HG02623 (cell line): ENCODE measurements at regions not wholly inside any gene's neighbourhood (a gene's known extent, or its start where the extent isn't known, plus 50 kb on each side); places are given as distances from the start of the nearest gene placed in this dataset.

Experiments used
- ATAC-seq: cut with Tn5 transposase; IDR thresholded peaks from one replicate; pipeline ENCODE4 v1.9.1; 2021; ENCODE audit warnings: moderate library complexity; ENCODE audit not compliant: unreplicated experiment

DNA sequence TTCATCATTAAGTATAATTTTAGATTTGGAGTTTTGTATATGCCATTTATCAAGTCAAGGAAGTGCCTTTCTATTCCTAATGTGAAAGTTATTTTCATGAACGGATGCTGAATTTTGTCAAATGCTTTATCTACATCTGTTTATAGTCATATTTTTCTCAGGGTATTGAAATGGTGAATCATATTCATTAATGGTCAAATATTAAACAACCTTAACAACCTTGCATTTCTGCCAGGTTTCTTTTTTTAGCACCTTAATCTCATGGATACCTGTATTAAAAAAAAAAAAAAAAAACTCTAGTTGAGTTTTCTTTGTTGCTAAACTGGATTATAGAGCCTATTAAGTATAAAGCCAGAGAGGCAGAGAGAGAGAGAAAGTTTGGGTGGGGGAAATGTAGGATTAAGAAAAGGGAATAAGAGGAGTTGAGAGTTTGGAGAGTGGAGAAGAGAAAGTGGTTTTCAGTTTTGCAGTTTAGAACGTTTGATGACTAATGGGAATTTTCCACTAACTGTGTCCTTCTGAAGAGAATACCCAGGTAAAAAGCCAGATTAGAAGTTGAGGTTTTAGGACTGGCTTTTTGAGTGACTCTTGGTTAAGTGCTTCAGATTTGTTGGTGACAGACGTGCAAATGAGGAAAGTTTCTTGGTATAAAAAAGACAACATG, 305.0 kb downstream of the HLX start:
- no peak for ATAC-seq

DNA sequence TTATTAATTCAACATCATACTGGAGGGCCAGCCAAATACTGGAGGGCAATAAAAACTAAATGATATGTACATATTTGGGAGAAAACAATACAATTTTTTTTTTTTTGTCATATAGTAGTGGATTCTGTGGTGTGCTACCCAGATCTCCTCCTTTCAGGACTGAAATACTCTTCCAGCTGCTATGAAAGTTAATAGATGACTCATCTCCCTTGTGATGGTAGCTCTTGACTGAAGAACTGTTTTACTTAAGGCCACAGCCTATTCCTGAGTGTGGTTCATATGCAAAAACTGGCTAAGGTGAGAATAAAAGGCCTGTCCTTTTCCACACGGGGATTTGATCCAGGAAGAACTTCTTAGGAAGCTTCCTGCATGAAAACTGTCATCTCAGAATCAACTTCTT, 307.9 kb downstream of the HLX start:
- ATAC-seq = no peak

DNA sequence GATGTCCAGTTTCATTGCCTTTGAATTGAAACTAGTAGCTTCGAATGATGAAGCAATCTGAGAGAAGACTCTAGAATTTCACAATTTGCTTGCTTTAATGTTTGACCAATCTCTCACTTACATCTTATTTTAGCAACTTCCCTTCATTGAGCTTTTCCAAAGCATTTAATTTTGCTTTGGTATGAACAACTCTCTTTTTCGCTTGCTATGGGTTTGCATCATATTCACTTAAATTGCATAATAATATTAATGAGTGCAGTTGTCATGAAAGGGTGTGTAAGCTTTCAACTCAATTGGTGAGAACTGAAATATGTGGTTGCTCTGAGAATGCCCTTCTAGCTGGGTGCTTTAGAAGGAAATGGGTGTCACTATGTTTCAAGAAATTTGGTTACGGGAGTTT, 309.2 kb downstream of the HLX start:
- no peak for ATAC-seq

DNA sequence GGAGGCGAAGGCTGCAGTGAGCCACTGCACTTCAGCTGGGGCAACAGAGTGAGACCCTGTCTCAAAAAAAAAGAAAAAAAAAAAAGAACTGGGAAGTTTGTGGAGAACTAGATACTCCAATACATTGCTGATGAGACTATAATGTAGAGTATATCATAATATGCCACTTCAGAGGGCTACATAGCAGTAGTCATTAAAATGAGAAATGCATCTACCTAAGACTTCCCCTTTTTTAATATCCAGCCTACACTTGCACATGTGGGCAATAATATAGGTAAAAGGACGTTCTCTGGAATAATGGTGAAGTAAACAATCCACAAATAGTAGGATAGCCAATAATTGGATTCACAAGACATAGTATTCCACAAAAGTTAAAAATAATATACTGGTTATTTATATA, 311.0 kb downstream of the HLX start:
- no peak for ATAC-seq

DNA sequence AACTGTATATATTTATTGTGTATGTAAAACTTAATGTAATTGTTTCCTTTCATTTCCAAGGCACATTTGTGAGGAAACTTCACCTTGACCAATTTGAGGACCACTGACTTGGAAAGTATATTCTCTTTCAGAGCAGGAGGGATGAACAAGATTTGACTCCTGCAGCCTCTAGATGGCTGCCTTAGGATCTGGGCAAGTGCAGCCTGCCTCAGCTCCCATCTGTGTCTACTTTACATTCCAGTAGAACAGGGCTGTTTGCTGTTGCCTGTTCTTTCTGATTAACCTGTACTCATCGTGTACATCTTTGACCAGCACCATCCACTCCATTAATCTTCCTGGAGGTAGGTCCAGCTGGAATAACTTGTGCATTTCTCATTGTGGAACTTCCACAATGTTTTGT, 312.8 kb downstream of the HLX start:
- ATAC-seq = no peak

DNA sequence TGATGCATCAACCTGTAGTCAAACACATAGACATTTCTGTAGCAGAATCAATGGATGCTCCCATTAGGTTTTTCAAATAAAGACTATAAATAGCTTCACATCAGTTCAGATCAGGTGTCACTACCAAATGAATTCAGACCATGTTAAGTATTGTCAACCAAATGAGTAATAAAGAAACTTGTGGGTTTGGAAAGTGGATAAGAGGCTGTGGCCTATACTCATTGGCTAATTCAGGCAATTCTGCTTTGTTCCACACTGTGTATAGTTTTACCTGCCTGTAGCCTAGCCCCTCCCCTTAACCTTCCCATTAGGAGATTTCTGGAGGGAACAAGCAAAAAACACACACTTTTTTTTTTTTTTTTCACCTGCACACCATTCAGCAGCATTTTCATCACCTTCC, 321.2 kb downstream of the HLX start:
- no peak for ATAC-seq

DNA sequence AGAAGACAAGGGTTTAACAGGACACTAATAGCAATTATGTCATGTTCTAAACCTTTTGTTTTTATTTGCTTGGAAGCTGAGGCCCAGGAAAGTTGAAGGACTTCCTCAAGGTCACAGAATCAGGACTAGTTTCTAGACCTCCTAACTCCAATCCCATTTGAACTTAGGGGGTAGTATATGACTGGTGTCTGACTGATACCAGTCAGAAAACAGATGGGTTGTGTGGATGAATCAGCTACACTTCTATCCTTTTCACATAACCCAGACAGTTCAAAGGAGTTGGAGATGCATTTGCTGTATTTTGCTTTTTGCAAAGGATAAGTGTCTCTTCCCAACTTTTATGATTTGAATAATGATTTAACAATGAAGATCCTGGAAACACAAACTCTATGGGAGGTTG, 322.5 kb downstream of the HLX start:
- no peak for ATAC-seq

DNA sequence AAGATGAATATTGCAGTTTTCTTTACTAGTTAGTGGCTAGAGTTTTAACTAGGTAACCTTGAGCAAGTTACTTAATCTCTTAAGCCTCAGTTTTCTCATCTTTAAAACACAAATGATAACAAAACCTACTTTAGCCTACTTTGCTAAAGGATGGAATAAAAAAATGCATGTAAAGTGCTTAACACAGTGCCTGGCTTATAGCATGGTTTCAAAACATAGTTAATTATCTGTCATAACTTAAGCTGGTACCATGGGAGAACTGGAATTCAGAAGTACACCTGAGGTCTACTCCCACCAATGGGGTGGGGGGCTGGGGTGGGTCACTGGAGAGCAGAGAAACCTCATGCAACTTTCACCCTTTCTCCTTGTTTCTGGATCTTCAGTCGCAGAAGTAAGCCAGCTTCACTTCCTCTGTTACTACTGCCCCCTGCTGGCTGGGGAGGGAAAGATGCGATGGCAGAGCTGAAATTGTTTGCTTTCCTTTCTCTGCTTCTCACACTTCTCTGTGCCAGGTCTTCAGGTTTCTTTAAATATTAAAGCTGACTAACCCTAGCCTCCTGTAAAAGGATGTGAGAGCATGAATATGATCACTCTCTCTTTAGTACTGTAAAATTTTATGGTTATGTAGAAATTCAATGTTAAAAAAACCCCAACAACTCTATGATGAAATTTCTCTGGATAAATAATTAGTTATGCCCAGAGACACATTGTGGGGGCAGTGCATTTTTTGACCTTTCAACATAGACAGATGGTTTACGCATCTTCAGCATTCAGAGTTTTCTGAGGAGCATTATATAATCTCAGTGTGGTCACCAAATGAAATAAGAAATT, 324.2 kb downstream of the HLX start:
- no peak for ATAC-seq

DNA sequence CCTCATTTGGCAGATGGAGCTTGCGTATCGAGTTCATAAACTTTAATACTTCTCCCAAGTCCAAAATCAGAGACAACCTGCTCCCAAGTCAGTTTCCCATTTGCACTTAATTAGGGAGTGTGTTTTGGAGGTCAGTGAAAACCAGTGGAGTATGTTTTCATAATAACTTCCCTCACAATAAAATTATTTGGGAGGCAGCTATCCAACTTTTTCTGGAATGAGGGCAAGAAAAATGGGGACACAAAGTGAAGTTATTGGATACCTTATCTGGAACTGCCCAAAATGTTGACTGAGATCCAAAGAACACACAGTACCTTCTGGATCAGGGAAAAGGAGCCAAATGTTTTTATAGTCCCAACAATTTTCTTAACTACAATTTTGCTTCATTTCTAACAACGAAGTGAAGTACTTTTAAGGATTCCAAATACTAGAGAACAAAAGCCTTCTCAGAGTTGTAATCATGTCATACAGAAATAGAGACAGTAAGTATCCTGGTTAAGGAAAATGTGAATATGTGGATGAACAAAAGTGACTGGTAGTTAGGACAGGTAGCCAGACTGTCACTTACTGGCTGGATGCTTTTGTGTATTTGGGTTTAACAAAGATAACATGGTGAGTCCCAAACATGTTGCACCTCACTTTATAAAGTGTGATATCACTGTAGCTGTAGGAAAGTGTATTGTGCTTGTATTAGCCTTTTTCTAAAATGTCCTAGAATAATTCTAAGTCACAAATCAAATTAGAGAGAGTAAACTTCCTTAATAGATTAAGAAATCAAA, 325.0 kb downstream of the HLX start:
- no peak for ATAC-seq

DNA sequence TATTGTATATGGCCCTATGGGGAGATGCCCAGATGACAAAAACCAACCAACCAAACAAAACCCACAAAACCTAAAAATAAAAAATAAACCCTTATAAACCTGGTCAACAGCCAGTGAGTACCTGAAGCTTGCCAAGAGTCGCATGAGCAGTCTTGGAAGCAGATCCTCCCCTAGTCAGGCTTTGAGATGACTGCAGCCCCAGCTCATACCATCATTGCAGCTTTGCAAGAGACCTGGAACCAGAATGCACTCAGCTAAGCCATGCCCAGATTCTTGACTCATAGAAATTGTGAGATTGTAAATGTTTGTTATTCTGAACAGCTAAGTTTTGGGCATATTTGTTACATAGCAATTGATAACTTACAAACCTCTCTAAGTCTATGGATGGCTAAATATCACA, 326.8 kb downstream of the HLX start:
- no peak for ATAC-seq

DNA sequence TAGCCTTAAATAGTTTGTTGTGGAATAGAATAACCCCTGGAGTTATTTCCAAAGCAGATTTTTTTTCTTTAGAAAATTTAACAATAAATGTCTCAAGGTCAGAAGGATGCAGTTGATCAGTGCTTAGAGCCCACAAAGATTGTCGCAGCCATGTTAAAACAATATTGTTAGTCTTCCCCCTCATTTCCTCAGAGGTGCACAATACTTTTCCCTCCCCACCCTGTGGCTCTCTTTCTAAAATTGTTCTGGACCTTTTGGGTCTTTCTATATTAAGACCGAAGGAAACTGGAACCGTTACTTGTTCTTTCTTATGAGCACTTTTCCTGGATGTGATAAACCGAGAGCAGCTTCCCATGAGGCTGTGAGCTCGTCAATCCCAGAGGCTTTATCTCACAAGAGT, 333.7 kb downstream of the HLX start:
- ATAC-seq = no peak

DNA sequence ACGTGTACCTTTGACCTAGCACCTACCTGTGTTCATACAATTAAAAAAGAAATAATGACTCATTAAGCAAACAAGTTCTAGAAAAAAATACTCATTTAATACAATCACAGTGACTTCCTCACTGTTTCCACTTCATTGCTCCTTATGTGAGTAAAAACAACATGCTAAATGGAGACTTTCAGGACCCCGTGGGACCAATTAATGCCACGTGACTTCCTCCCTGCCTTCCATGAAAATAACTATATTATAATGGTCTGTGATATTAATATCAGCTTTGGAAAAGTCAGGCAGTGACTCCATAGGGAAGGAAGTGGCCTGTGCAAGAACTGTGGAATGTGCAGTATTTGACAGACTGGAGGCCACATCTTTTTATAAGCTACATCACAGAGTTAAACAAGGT, 337.8 kb downstream of the HLX start:
- ATAC-seq = no peak

DNA sequence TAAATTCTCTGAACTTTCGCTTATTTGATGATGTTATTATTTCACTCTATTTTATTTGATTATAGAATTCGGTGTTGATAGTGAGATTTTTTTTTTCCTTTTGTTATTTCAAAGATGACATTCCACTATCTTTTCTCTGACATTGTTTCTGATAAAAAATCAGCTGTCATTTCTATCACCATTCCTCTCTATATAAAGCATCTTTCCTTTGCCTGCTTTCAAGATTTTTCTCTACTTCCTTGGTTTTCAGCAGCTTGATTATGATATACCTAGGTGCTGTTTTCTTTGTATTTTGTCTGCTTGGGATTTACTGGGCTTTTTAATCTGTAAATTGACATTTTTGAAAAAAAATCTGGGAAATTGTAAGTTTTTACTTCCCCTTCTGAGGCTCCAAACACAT, 344.0 kb downstream of the HLX start:
- ATAC-seq = no peak

DNA sequence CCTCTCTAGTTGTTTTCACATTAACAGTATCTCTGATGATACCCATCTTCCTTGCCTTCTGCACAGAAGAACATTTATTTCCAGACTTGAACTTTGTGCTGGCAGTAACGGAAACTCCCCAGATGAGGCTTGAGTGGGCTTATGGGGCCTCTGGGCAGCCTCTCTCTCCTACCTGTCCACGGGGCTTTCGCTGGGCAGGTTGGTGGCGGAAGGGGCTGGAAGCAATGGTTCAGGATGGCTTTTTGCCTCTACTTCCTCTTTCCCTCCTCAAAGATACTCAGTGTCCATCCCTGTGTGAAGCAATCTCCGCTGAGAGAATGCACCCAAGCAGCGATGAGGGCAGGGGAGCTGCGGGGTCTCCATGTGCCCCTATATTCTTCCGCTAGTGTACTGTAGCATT, 348.2 kb downstream of the HLX start:
- ATAC-seq = no peak

DNA sequence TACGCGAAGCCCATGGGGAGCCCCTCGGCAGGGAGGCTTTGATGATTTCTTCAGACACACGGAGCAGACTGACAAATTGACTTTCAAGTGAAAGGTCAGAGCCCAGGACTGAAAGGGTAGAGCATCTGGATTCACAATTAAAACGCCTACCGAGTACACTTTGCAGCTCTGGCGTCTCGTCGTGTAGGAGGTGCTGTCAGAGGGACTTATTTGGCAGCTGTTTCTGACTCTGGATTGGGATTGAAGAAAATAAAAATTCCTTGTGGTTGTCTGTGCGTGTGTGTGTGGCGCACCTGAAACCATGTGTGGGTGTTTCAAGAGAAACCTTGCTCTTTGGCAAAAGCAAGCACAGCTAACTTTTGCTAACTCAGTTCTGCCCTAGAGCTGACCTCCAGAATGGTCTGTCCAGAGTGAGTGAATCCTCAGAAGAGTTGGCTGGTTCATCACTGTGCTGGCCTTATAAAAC, 348.7 kb downstream of the HLX start:
- ATAC-seq = no peak

DNA sequence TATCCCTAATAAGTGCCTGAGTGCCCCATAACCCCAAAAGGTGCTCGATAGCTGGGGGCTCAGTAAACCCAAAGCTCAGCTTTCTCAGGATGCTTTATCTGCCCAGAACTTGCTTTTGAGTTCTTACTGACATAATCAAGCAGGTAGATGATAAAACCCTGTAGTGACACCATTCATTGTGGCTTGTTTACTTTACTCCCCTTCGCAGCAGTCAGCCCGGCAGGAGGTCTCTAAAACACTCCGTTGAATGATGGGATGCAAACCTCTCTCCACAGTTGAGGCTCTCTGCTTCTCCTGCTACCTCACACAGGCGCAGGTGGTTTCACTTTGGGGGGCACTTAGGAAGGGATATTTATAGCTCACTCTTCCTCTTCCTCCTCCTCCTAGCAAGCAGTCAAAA, 349.4 kb downstream of the HLX start:
- no peak for ATAC-seq

DNA sequence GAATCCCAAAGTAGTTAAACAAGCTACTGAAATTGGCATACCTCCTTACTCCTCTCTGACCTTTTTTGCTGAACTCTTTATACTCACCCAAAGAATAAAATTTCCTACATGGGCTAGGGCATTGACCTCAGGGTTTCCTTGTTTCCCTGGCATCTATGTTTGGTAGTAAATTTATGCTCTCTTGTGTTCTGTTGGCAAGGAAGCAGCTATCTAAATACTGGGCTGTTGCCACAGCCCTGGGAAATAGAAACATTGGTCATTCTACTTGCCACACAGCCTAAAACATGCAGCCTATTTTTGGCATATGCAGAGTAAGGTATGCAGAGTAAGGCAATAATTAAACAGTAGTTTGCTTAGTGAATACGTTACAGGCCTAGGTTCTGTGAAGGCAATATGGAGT, 351.4 kb downstream of the HLX start:
- no peak for ATAC-seq

DNA sequence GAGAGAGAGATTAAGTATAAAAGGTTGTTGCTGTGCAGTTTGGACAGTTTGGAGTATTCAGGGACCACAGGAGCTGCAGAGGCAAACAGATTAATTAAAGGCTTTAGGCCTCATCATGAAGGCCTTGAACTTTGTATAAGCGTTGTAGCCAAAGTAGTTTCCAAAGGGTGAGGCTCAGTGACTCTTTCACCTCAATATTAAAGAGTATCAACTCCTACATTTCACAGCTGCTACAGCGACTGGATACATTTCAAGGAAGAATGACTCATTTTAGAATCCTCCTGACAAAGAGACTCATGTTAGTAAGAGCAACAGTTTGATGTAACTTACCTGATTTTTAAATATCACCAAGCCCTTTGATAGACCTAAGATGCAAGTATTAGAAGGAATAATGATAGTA, 355.5 kb downstream of the HLX start:
- no peak for ATAC-seq

DNA sequence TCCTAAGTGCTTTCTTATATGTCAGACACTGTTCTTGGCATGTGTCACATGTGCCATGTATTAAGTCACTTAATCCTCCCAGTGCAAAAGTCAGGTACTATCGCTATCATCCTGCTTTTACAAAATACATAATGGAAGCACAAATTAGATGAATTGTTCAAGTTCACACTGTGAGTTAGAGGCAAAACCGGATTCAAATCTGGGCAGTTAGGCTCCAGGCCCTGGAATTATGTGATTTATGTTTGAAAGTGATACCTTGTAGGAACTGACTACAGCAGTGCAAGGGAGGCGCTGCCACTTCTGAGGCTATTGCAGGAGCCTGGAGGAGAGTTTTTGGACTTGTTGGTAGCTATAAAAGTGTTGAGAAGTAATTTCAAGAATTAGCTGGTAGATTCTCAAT, 358.3 kb downstream of the HLX start:
- ATAC-seq = no peak

DNA sequence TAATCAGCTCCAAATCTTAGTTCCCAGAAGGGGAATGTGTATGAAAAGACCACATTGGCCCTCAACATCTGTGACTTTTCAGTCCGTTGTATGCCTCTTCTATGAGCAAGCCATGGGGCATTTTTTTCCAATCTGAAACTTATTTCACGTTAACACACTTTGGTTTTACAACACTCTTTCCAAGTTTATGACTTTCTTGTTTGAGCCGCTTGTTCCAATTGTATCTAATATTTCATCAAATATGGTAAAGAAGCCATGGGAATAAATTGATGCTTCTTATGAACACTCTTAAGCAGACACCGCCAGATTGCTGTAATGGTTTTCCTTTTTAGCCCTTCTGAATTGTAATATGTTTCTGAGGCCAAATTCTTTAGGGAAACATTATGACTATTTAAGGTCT, 359.9 kb downstream of the HLX start:
- no peak for ATAC-seq

DNA sequence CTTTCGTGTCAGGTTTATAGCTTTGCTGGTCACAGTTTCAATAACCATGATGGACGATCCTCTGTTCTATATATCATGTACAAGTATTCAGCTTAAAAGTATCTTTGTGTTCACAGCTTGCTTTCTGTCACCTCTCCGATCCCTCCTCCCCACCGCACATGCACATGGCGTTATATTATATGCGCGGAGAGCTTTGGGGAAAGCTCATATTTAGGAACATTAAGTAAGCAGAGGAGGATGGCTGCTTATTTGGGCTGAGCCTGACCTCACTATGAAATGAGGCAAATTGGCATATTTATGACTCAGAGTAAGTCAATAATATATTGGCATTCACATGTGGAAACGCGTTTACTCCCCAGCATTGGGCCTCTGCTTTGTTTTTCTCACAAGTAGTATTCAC, 360.5 kb downstream of the HLX start:
- ATAC-seq = no peak

DNA sequence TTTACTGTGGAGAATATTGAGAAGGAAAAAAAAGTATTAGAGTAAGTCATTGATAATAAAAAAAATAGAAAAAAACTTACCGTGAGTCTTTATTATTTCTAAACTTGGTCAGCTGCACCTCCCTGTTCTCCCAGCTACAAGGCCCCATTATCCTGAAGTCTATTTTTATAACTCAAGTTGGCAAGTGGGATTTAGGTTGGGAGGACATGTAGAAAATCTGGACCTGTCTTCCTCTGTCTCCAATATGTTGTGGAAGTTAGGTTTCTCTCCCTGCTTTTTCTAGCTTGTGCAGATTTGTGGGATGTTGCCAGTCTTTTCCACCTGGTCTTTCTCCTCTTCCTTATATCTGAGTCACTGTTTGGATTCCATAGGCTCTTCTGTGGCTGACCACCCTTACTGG, 361.4 kb downstream of the HLX start:
- ATAC-seq = no peak
